Endothelial cell of umbilical vein (primary cell): ENCODE measurements at regions not wholly inside any gene's neighbourhood (a gene's known extent, or its start where the extent isn't known, plus 50 kb on each side); places are given as distances from the start of the nearest gene placed in this dataset.
A peak's percentile ranks its signal among the peaks of the same experiment; 100 is the strongest.

Source experiments
- BruUV-seq: library from RNA; stranded (reverse); fragments of 400-500 nt; replicated peaks from 2 replicates; lab custom pipeline; 2021; lab: Mats Ljungman, UMichigan
- CTCF ChIA-PET: fragments of 300-600, 350-600 bp; sonication (Branson Sonifier 250); formaldehyde crosslinking; loops from one replicate; lab custom pipeline; 2021; ENCODE audit warnings: antibody characterized with exemption, inconsistent platforms; lab: Charles Lee
- POLR2A ChIA-PET: fragments of 300-600, 350-600 bp; sonication (Branson Sonifier 250); formaldehyde crosslinking; loops from one replicate; lab custom pipeline; 2021; ENCODE audit warnings: antibody characterized with exemption, inconsistent platforms; lab: Charles Lee
- DNase-seq: peaks from one replicate; pipeline ENCODE4 v3.0.0-alpha.2; 2011; ENCODE audit warnings: low read depth, low spot score
- FAIRE-seq: peaks from 2 replicates; lab custom pipeline; 2011; peaks lifted over from hg19 to GRCh38; lab: Jason Lieb, UNC
- H2AFZ ChIP-seq: 2 replicates; pipeline ENCODE4 v1.6.0; 2012; ENCODE audit warnings: low read depth, low read length, control low read depth, inconsistent platforms
- H3K27ac ChIP-seq: 2 replicates; pipeline ENCODE4 v1.5.1; 2011; ENCODE audit warnings: low read depth, mild to moderate bottlenecking, control low read depth, low read length, moderate library complexity; ENCODE audit not compliant: insufficient read depth
- H3K27me3 ChIP-seq, 2 experiments: 2 replicates each; pipeline versions ENCODE4 v1.6.0 to v1.6.1; 2011; ENCODE audit warnings: low read length in 2 of 2, mixed read lengths in 1 of 2; ENCODE audit not compliant: control insufficient read depth in 2 of 2, insufficient read depth in 2 of 2
- H3K36me3 ChIP-seq, 2 experiments: 2 replicates in 1 of 2; 3 replicates in 1 of 2; pipeline ENCODE4 v1.5.1; 2011; ENCODE audit warnings: low read length in 2 of 2, mild to moderate bottlenecking in 1 of 2, moderate library complexity in 1 of 2; ENCODE audit not compliant: control insufficient read depth in 2 of 2, insufficient read depth in 2 of 2; ENCODE audit errors: extremely low read depth in 1 of 2
- H3K4me1 ChIP-seq: 3 replicates; pipeline ENCODE4 v1.5.1; 2011; ENCODE audit warnings: mild to moderate bottlenecking, low read length; ENCODE audit not compliant: control insufficient read depth, insufficient read depth; ENCODE audit errors: extremely low read depth
- H3K4me2 ChIP-seq: 2 replicates; pipeline ENCODE4 v1.6.1; 2011; ENCODE audit warnings: low read length, control low read depth, mixed read lengths; ENCODE audit not compliant: insufficient read depth
- H3K4me3 ChIP-seq, 3 experiments: fragments of 200-600 bp in 1 of 3; sonication (generic), shearing (Covaris generic) in 1 of 3; replicated peaks in 1 of 3; 2 replicates each; pipeline ENCODE4 v1.5.1; 2011 to 2016; ENCODE audit warnings: control low read depth in 3 of 3, low read length in 3 of 3, mild to moderate bottlenecking in 2 of 3, inconsistent platforms in 1 of 3, low read depth in 1 of 3, moderate library complexity in 1 of 3; ENCODE audit not compliant: insufficient read depth in 1 of 3
- H3K79me2 ChIP-seq: 2 replicates; pipeline ENCODE4 v1.6.0; 2012; ENCODE audit warnings: low read length, inconsistent platforms; ENCODE audit not compliant: control insufficient read depth, insufficient read depth
- H3K9ac ChIP-seq: replicated peaks from 2 replicates; pipeline ENCODE3; 2011; ENCODE audit warnings: low read length, control low read depth; ENCODE audit not compliant: insufficient read depth; ENCODE audit errors: extremely low read depth
- H3K9me1 ChIP-seq: replicated peaks from 3 replicates; pipeline ENCODE4 v1.6.0; 2011; ENCODE audit warnings: mild to moderate bottlenecking, low read length; ENCODE audit not compliant: control insufficient read depth, insufficient read depth; ENCODE audit errors: extremely low read depth
- H3K9me3 ChIP-seq: replicated peaks from 2 replicates; pipeline ENCODE4 v1.5.1; 2012; ENCODE audit warnings: low read length, inconsistent platforms; ENCODE audit not compliant: control insufficient read depth, insufficient read depth
- H4K20me1 ChIP-seq: replicated peaks from 2 replicates; pipeline ENCODE3; 2011; ENCODE audit warnings: mild to moderate bottlenecking, low read length; ENCODE audit not compliant: control insufficient read depth, insufficient read depth; ENCODE audit errors: extremely low read depth
- CTCF ChIP-seq, 2 donors: IDR thresholded peaks; 1 replicate in 1 of 2; 2 replicates in 1 of 2; pipeline ENCODE4 v1.5.1; 2011; ENCODE audit warnings: low read length in 2 of 2, mild to moderate bottlenecking in 2 of 2, moderate library complexity in 2 of 2, control low read depth in 1 of 2, inconsistent platforms in 1 of 2, low read depth in 1 of 2; ENCODE audit not compliant: insufficient read depth in 1 of 2; ENCODE audit errors: extremely low read depth in 1 of 2
- EZH2 ChIP-seq: IDR thresholded peaks from 2 replicates; pipeline ENCODE4 v1.6.1; 2012; ENCODE audit warnings: borderline replicate concordance, low read depth, mild to moderate bottlenecking, moderate library complexity, low read length, inconsistent platforms; ENCODE audit not compliant: severe bottlenecking
- FOS ChIP-seq: IDR thresholded peaks from 2 replicates; pipeline ENCODE4 v1.6.1; 2011; ENCODE audit warnings: mild to moderate bottlenecking, low read length, moderate library complexity, borderline replicate concordance; ENCODE audit not compliant: insufficient read depth
- GATA2 ChIP-seq: IDR thresholded peaks from 2 replicates; pipeline ENCODE4 v1.7.0; 2011; ENCODE audit warnings: low read depth, mild to moderate bottlenecking, moderate library complexity, mixed read lengths, low read length; ENCODE audit not compliant: insufficient read length, insufficient read depth
- JUN ChIP-seq: IDR thresholded peaks from 2 replicates; pipeline ENCODE4 v1.6.1; 2011; ENCODE audit warnings: borderline replicate concordance, low read depth; ENCODE audit not compliant: insufficient read length, insufficient read depth
- MAX ChIP-seq: IDR thresholded peaks from 2 replicates; pipeline ENCODE4 v1.6.1; 2011; ENCODE audit not compliant: insufficient read depth, insufficient read length
- MYC ChIP-seq: IDR thresholded peaks from one replicate; pipeline ENCODE4 v1.6.1; 2011; ENCODE audit warnings: mild to moderate bottlenecking, low read depth, low read length
- POLR2A ChIP-seq: IDR thresholded peaks from 2 replicates; pipeline ENCODE4 v1.6.1; 2012; ENCODE audit warnings: low read depth, mild to moderate bottlenecking, control low read depth, low read length
- POLR2AphosphoS5 ChIP-seq: IDR thresholded peaks from 2 replicates; pipeline ENCODE4 v1.6.1; 2012; ENCODE audit warnings: low read depth, mild to moderate bottlenecking, control low read depth, low read length, moderate library complexity; ENCODE audit not compliant: insufficient read depth
- dilution Hi-C: fragments of 300-500 bp; cut with MboI; formaldehyde crosslinking; loops from one replicate; pipeline ENCODE4 v1.15.0; 2019; ENCODE audit warnings: low sequenced_read_pairs; ENCODE audit not compliant: extremely low pct_ligation_motif_present
- intact Hi-C: fragments of 100-400 bp; cut with micrococcal nuclease; formaldehyde crosslinking; loops from one replicate; pipeline ENCODE4 v1.10.0; 2022

GRCh38 chr18:73691118-73691517, 456.5 kb downstream of the FBXO15 start:
- Histone ChIP-seq H3K79me2 (no peaks in the 10 kb centered on the region), H3K9me3 (peaks cover 7% of the 10 kb centered on the region), H3K4me1 (no peaks in the 10 kb centered on the region), H2AFZ (no peak overlapping the region), H3K4me3 (no peak overlapping the region), H3K9ac (no peak overlapping the region), H3K36me3 (no peaks in the 10 kb centered on the region), H3K27ac (peak overlapping the region; percentile 45), H3K27me3 (no peaks in the 10 kb centered on the region), H3K4me2 (no peak overlapping the region), H4K20me1 (no peaks in the 10 kb centered on the region), H3K9me1 (no peaks in the 10 kb centered on the region)
- POLR2A ChIA-PET = no interaction called here
- BruUV-seq = no TSS peak
- DNase-seq (peak; percentile 4), FAIRE-seq (no peak)
- intact Hi-C loops (no loop called here), dilution Hi-C loops (no loop called here)
- TF ChIP-seq CTCF (IDR thresholded peaks at IDR 0.05; ENCODE audit: extremely low read depth in 1 of 2, insufficient read depth in 1 of 2, low read depth in 1 of 2, low read length in 2 of 2) (no peak), FOS (peak; percentile 42)
- CTCF ChIA-PET = no interaction called here

- Histone ChIP-seq H3K9ac (no peak overlapping the region), H3K79me2 (no peaks in the 10 kb centered on the region), H3K9me1 (no peaks in the 10 kb centered on the region), H3K4me2 (no peak overlapping the region), H3K4me3 (no peak overlapping the region), H4K20me1 (no peaks in the 10 kb centered on the region), H3K36me3 (no peaks in the 10 kb centered on the region), H3K27me3 (no peaks in the 10 kb centered on the region), H2AFZ (no peak overlapping the region), H3K4me1 (no peaks in the 10 kb centered on the region), H3K27ac (peak overlapping the region; percentile 17), H3K9me3 (peaks cover 7% of the 10 kb centered on the region)
- dilution Hi-C loops (no loop called here), intact Hi-C loops (no loop called here)
- POLR2A ChIA-PET = no interaction called here
- FAIRE-seq (no peak), DNase-seq (no peak)
- BruUV-seq = no TSS peak
- CTCF ChIA-PET = no interaction called here
- TF ChIP-seq MAX (no peak), JUN (no peak), EZH2 (no peak), POLR2A (no peak), MYC (no peak), GATA2 (no peak), POLR2AphosphoS5 (no peak), CTCF (IDR thresholded peaks at IDR 0.05; ENCODE audit: extremely low read depth in 1 of 2, insufficient read depth in 1 of 2, low read depth in 1 of 2, low read length in 2 of 2) (no peak), FOS (no peak)
Measured at GRCh38 chr18:73690222-73690621, 457.4 kb downstream of the FBXO15 start.
